Fibroblast of the aortic adventitia (primary cell): ENCODE measurements at regions not wholly inside any gene's neighbourhood (a gene's known extent, or its start where the extent isn't known, plus 50 kb on each side); places are given as distances from the start of the nearest gene placed in this dataset.

ENCODE experiments used
- DNase-seq: peaks from one replicate; pipeline ENCODE4 v3.0.0-alpha.2; 2010; ENCODE audit warnings: low read depth
- H3K4me3 ChIP-seq: 2 replicates; pipeline ENCODE4 v1.5.1; 2011; ENCODE audit warnings: low read depth, mild to moderate bottlenecking, control low read depth, low read length, moderate library complexity
- CTCF ChIP-seq: IDR thresholded peaks from 2 replicates; pipeline ENCODE4 v1.5.1; 2011; ENCODE audit warnings: mild to moderate bottlenecking, low read length, control low read depth, inconsistent platforms; ENCODE audit not compliant: insufficient read depth

- no peak for TF ChIP-seq CTCF
- no peak for DNase-seq
These were observed 354.8 kb upstream of the TBL1XR1 start for GRCh38 chr3:177552051-177552450.

GRCh38 chr3:177553012-177553411 is 355.7 kb upstream of the TBL1XR1 start:
- H3K4me3 ChIP-seq, result no peak overlapping the region
- TF ChIP-seq CTCF, result no peak
- no peak for DNase-seq

More at GRCh38 chr3:177552051-177552450, 354.8 kb upstream of the TBL1XR1 start:
- H3K4me3 ChIP-seq, result no peak overlapping the region

- no peak overlapping the region for H3K4me3 ChIP-seq
- TF ChIP-seq CTCF, result no peak
- DNase-seq, result no peak
These were observed 356.3 kb upstream of the TBL1XR1 start for GRCh38 chr3:177553579-177553978.

GRCh38 chr3:177554895-177555759 is 357.8 kb upstream of the TBL1XR1 start:
- no peak overlapping the region for H3K4me3 ChIP-seq
- no peak for TF ChIP-seq CTCF
- peak; percentile 86 for DNase-seq

DNA sequence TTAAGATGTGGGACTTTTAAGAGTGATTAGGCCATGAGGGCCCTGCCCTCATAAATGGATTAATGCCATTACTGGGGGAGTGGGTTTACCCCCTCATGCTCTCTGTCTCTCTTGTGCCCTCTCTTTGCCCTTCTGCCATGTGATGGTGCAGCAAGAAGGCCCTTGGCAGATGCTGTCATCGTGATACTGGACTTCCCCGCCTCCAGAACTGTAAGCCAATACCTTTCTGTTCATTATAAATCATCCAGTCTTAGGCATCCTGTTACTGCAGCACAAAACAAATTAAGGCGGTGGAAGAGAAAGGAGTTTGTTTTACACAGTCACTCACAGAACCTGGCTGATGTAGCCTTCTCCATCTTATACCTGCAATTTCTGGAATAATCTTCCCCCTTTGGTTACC is 360.3 kb upstream of the TBL1XR1 start:
- TF ChIP-seq CTCF, result no peak
- H3K4me3 ChIP-seq, result no peak overlapping the region
- no peak for DNase-seq

- TF ChIP-seq CTCF, result no peak
- H3K4me3 ChIP-seq, result no peak overlapping the region
These were observed 364.1 kb upstream of the TBL1XR1 start for GRCh38 chr3:177561365-177561764.

More at GRCh38 chr3:177561365-177561764, 364.1 kb upstream of the TBL1XR1 start:
- DNase-seq, result no peak
